GM12878 (cell line): ENCODE measurements at regions not wholly inside any gene's neighbourhood (a gene's known extent, or its start where the extent isn't known, plus 50 kb on each side); places are given as distances from the start of the nearest gene placed in this dataset. TPM values are rescaled to one million over a fixed set of nuclear protein-coding genes. Genes with fewer than 3 reads are reported as not detected.

Experiments used
- microRNA-seq: library from miRNA; unstranded; fragments of <30 nt; microRNA quantifications from one replicate; pipeline ENCODE4, GENCODE V29; 2018
- small RNA-seq: library from RNA; depleted of rRNA; stranded (forward); fragments of <200 nt; gene quantifications from one replicate; pipeline ENCODE3, GENCODE V24; 2014

Small RNA genes lying in the stretch of these regions (microRNA-seq; reads per million reads assigned to microRNA genes)
- not detected for gene MIR8062

Small RNA genes lying in the stretch of these regions (small RNA-seq; reads per million reads assigned to genes)
- gene MIR8062 = not detected
- not detected for gene RN7SL547P
